H9 (cell line): ENCODE measurements at regions not wholly inside any gene's neighbourhood (a gene's known extent, or its start where the extent isn't known, plus 50 kb on each side); places are given as distances from the start of the nearest gene placed in this dataset.

Experiments
- DNase-seq: peaks from one replicate; pipeline ENCODE4 v3.0.0-alpha.2; 2017
- H2AFZ ChIP-seq: one replicate; pipeline ENCODE4 v1.6.1; 2013; ENCODE audit warnings: mild to moderate bottlenecking, low read length, control low read depth, moderate library complexity
- H2AK5ac ChIP-seq: 2 replicates; pipeline ENCODE4 v1.6.1; 2013; ENCODE audit warnings: low read length, control low read depth, mixed read lengths; ENCODE audit not compliant: insufficient read length
- H2BK120ac ChIP-seq: one replicate; pipeline ENCODE4 v1.6.1; 2013; ENCODE audit warnings: low read depth, mild to moderate bottlenecking, low read length, control low read depth, inconsistent platforms; ENCODE audit not compliant: poor library complexity, severe bottlenecking
- H2BK12ac ChIP-seq: 2 replicates; pipeline ENCODE4 v1.6.1; 2013; ENCODE audit warnings: low read length, control low read depth, mixed read lengths, low read depth; ENCODE audit not compliant: insufficient read length
- H2BK15ac ChIP-seq: 2 replicates; pipeline ENCODE4 v1.6.1; 2013; ENCODE audit warnings: low read depth, low read length, control low read depth
- H2BK20ac ChIP-seq: one replicate; pipeline ENCODE4 v1.6.1; 2013; ENCODE audit warnings: low read depth, mild to moderate bottlenecking, low read length, control low read depth, inconsistent platforms; ENCODE audit not compliant: poor library complexity, severe bottlenecking
- H2BK5ac ChIP-seq: 2 replicates; pipeline ENCODE4 v1.6.1; 2013; ENCODE audit warnings: low read length, control low read depth, mixed read lengths; ENCODE audit not compliant: insufficient read length
- H3K14ac ChIP-seq: 2 replicates; pipeline ENCODE4 v1.6.1; 2013; ENCODE audit warnings: low read length, control low read depth; ENCODE audit not compliant: insufficient read depth
- H3K18ac ChIP-seq: 2 replicates; pipeline ENCODE4 v1.6.1; 2013; ENCODE audit warnings: low read depth, mild to moderate bottlenecking, mixed read lengths, low read length, control low read depth; ENCODE audit not compliant: insufficient read length
- H3K23ac ChIP-seq: 2 replicates; pipeline ENCODE4 v1.6.1; 2013; ENCODE audit warnings: low read length, control low read depth, mixed read lengths, low read depth; ENCODE audit not compliant: insufficient read length
- H3K23me2 ChIP-seq: 2 replicates; pipeline ENCODE4 v1.6.1; 2013; ENCODE audit warnings: low read depth, mild to moderate bottlenecking, mixed read lengths, low read length, control low read depth; ENCODE audit not compliant: insufficient read length, poor library complexity, severe bottlenecking
- H3K27ac ChIP-seq: 2 replicates; pipeline ENCODE4 v1.5.1; 2013; ENCODE audit warnings: low read length, control low read depth, mixed read lengths, low read depth; ENCODE audit not compliant: insufficient read length
- H3K27me3 ChIP-seq: 2 replicates; pipeline ENCODE4 v1.6.1; 2013; ENCODE audit warnings: low read length, control low read depth, inconsistent platforms; ENCODE audit not compliant: insufficient read depth
- H3K4ac ChIP-seq: 2 replicates; pipeline ENCODE4 v1.6.1; 2013; ENCODE audit warnings: low read depth, mild to moderate bottlenecking, control low read depth, inconsistent platforms, low read length, moderate library complexity
- H3K4me1 ChIP-seq: 2 replicates; pipeline ENCODE4 v1.6.1; 2013; ENCODE audit warnings: low read length, control low read depth, inconsistent platforms; ENCODE audit not compliant: insufficient read depth
- H3K4me2 ChIP-seq: 2 replicates; pipeline ENCODE4 v1.6.1; 2013; ENCODE audit warnings: low read length, control low read depth, mixed read lengths; ENCODE audit not compliant: insufficient read length, insufficient read depth
- H3K56ac ChIP-seq: 2 replicates; pipeline ENCODE4 v1.6.1; 2013; ENCODE audit warnings: low read depth, mild to moderate bottlenecking, mixed read lengths, low read length, control low read depth; ENCODE audit not compliant: insufficient read length
- H3K79me1 ChIP-seq: 2 replicates; pipeline ENCODE4 v1.6.1; 2013; ENCODE audit warnings: low read depth, mild to moderate bottlenecking, moderate library complexity, low read length, control low read depth, inconsistent platforms; ENCODE audit not compliant: insufficient read depth, poor library complexity, severe bottlenecking
- H3K79me2 ChIP-seq: 2 replicates; pipeline ENCODE4 v1.6.1; 2013; ENCODE audit warnings: low read length, control low read depth, inconsistent platforms; ENCODE audit not compliant: insufficient read depth
- H3K9ac ChIP-seq: 2 replicates; pipeline ENCODE4 v1.6.1; 2013; ENCODE audit warnings: low read length, control low read depth, mixed read lengths; ENCODE audit not compliant: insufficient read length; ENCODE audit errors: extremely low read depth
- H3K9me3 ChIP-seq: one replicate; pipeline ENCODE4 v1.6.1; 2013; ENCODE audit warnings: low read depth, low read length, inconsistent platforms; ENCODE audit not compliant: control insufficient read depth
- H3T11ph ChIP-seq: one replicate; pipeline ENCODE4 v1.6.1; 2013; ENCODE audit warnings: mild to moderate bottlenecking, low read length, control low read depth, inconsistent platforms
- H4K20me1 ChIP-seq: one replicate; pipeline ENCODE4 v1.6.1; 2013; ENCODE audit not compliant: control insufficient read depth, insufficient read length, insufficient read depth
- H4K5ac ChIP-seq: 2 replicates; pipeline ENCODE4 v1.6.1; 2013; ENCODE audit warnings: low read depth, mild to moderate bottlenecking, mixed read lengths, low read length, control low read depth; ENCODE audit not compliant: insufficient read length
- H4K8ac ChIP-seq: replicated peaks from 2 replicates; pipeline ENCODE4 v1.6.1; 2013; ENCODE audit warnings: low read length, control low read depth, mixed read lengths, low read depth; ENCODE audit not compliant: insufficient read length
- H4K91ac ChIP-seq: 2 replicates; pipeline ENCODE4 v1.6.1; 2013; ENCODE audit warnings: low read depth, mild to moderate bottlenecking, moderate library complexity, mixed read lengths, low read length, control low read depth; ENCODE audit not compliant: insufficient read length
- H3K27ac Mint-ChIP-seq, 3 experiments: 2 replicates in 2 of 3; 3 replicates in 1 of 3; pipeline ENCODE4 v1.8.0; 2020 to 2021; ENCODE audit warnings: mixed read lengths in 3 of 3, mild to moderate bottlenecking in 1 of 3, moderate library complexity in 1 of 3
- H3K27me3 Mint-ChIP-seq: 2 replicates; pipeline ENCODE4 v1.8.0; 2021; ENCODE audit warnings: low read depth, mild to moderate bottlenecking, moderate library complexity, mixed read lengths
- H3K36me3 Mint-ChIP-seq, 3 experiments: 2 replicates in 2 of 3; 3 replicates in 1 of 3; pipeline ENCODE4 v1.8.0; 2020 to 2021; ENCODE audit warnings: low read depth in 3 of 3, mixed read lengths in 3 of 3; ENCODE audit not compliant: insufficient read depth in 1 of 3
- H3K4me1 Mint-ChIP-seq, 2 experiments: 2 replicates each; pipeline ENCODE4 v1.8.0; 2020; ENCODE audit warnings: mixed read lengths in 2 of 2
- H3K4me3 Mint-ChIP-seq, 2 experiments: 2 replicates in 1 of 2; 3 replicates in 1 of 2; pipeline ENCODE4 v1.8.0; 2020 to 2021; ENCODE audit warnings: mild to moderate bottlenecking in 2 of 2, mixed read lengths in 2 of 2, moderate library complexity in 1 of 2
- H3K9me3 Mint-ChIP-seq, 2 experiments: 2 replicates in 1 of 2; 3 replicates in 1 of 2; pipeline ENCODE4 v1.8.0; 2020; ENCODE audit warnings: mild to moderate bottlenecking in 2 of 2, mixed read lengths in 2 of 2, moderate library complexity in 1 of 2
- WGBS: extraction: QIAGEN DNeasy Blood & Tissue Kit; methylation state at CpG from one replicate; pipeline ENCODE4 v1.1.7; 2013; ENCODE audit warnings: missing lambda C conversion rate, low lambda C conversion rate, mixed read lengths; ENCODE audit not compliant: insufficient read length; ENCODE audit errors: extremely low coverage; 5-methylcytosine and 5-hydroxymethylcytosine counted together
- TF ChIP-seq, protein P1 (sequence below): fragments of 200-600 bp; sonication (generic); conservative IDR thresholded peaks from 3 replicates; pipeline ENCODE4 v1.8.0; 2021; ENCODE audit warnings: antibody characterized with exemption, mild to moderate bottlenecking

DNA sequence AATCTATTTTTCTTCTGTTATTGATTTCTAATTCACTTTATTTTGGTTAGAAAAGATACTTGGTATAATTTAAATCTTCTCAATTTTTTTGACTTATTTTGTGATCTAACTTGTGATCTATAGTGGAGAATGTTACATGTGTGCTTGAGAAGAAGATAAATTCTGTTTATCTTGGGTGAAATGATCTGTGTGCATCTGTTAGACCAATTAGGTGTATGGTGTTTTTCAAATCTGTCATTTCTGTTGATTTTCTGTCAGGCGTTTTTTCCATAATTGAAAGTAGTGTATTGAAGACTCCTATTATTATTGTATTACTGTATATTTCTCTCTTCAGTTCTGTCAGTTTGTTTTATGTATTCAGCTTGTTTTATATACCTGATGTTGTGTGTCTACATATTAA is 1668.3 kb downstream of the PLA2G4A start:
- Histone ChIP-seq H2BK5ac (no peak overlapping the region), H3K4me2 (no peak overlapping the region), H2BK12ac (no peak overlapping the region), H3K79me1 (no peaks in the 10 kb centered on the region), H2AK5ac (no peak overlapping the region), H2BK20ac (no peak overlapping the region), H3K56ac (no peak overlapping the region), H3K79me2 (no peaks in the 10 kb centered on the region), H3K4ac (no peak overlapping the region), H3K9ac (no peak overlapping the region), H2BK15ac (no peak overlapping the region), H3K4me1 (no peaks in the 10 kb centered on the region), H3K14ac (no peak overlapping the region), H3K9me3 (no peaks in the 10 kb centered on the region), H4K5ac (no peak overlapping the region), H4K20me1 (no peaks in the 10 kb centered on the region), H2AFZ (no peak overlapping the region), H3K27me3 (no peaks in the 10 kb centered on the region), H3K23ac (no peak overlapping the region), H3K27ac (no peak overlapping the region), H3T11ph (no peak overlapping the region), H3K23me2 (no peaks in the 10 kb centered on the region), H3K18ac (no peak overlapping the region), H2BK120ac (no peak overlapping the region), H4K8ac (no peak overlapping the region), H4K91ac (no peak overlapping the region)
- Mint-ChIP-seq H3K27me3 (no peaks in the 10 kb centered on the region), H3K4me1 (no peaks in the 10 kb centered on the region), H3K4me3 (no peak overlapping the region), H3K9me3 (peaks cover 9 to 12% of the 10 kb centered on the region in 2 experiments; a peak in 4 of 5 replicates), H3K27ac (no peak overlapping the region), H3K36me3 (peaks cover 0 to 6% (median 1%) of the 10 kb centered on the region in 3 experiments; a peak in 2 of 7 replicates)
- WGBS, result no CpG with 5 or more reads among the region's 1 CpG
- DNase-seq, result no peak
- TF ChIP-seq, protein P1, sequence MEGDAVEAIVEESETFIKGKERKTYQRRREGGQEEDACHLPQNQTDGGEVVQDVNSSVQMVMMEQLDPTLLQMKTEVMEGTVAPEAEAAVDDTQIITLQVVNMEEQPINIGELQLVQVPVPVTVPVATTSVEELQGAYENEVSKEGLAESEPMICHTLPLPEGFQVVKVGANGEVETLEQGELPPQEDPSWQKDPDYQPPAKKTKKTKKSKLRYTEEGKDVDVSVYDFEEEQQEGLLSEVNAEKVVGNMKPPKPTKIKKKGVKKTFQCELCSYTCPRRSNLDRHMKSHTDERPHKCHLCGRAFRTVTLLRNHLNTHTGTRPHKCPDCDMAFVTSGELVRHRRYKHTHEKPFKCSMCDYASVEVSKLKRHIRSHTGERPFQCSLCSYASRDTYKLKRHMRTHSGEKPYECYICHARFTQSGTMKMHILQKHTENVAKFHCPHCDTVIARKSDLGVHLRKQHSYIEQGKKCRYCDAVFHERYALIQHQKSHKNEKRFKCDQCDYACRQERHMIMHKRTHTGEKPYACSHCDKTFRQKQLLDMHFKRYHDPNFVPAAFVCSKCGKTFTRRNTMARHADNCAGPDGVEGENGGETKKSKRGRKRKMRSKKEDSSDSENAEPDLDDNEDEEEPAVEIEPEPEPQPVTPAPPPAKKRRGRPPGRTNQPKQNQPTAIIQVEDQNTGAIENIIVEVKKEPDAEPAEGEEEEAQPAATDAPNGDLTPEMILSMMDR, result no peak
